GM06990 (cell line): ENCODE measurements at regions not wholly inside any gene's neighbourhood (a gene's known extent, or its start where the extent isn't known, plus 50 kb on each side); places are given as distances from the start of the nearest gene placed in this dataset.

Source experiments
- DNase-seq: peaks from one replicate; pipeline ENCODE4 v3.0.0-alpha.2; 2011; ENCODE audit not compliant: insufficient read length; ENCODE audit errors: extremely low read depth
- H3K27me3 ChIP-seq: replicated peaks from 2 replicates; pipeline ENCODE4 v1.6.0; 2011; ENCODE audit warnings: low read length; ENCODE audit not compliant: control insufficient read depth, insufficient read depth
- H3K36me3 ChIP-seq: 2 replicates; pipeline ENCODE4 v1.5.1; 2011; ENCODE audit warnings: low read length; ENCODE audit not compliant: control insufficient read depth, insufficient read depth
- H3K4me3 ChIP-seq: replicated peaks from 2 replicates; pipeline ENCODE4 v1.5.1; 2011; ENCODE audit warnings: low read depth, mild to moderate bottlenecking, control low read depth, low read length
- TF ChIP-seq, protein P1 (sequence below): IDR thresholded peaks from 2 replicates; pipeline ENCODE4 v1.5.1; 2011; ENCODE audit warnings: low read length, control low read depth, mild to moderate bottlenecking, inconsistent platforms; ENCODE audit not compliant: insufficient read depth, poor library complexity, severe bottlenecking

DNA sequence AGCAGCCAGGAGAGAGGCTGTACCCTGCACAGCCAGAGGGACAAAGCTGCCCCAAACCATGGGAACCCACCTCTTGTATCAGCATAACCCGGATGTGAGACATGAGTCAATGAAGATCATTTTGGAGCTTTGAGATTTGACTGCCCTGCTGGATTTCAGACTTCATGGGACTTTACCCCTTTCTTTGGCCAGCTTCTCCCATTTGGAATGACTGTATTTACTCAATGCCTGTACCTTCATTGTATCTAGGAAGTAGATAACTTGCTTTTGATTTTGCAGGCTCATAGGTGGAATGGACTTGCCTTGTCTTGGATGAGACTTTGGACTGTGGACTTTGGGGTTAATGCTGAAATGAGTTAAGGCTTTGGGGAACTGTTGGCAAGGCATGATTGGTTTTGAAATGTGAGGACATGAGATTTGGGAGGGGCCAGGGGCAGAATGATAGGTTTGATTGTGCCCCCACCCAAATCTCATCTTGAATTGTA is 616.2 kb downstream of the RWDD3 start:
- TF ChIP-seq, protein P1, sequence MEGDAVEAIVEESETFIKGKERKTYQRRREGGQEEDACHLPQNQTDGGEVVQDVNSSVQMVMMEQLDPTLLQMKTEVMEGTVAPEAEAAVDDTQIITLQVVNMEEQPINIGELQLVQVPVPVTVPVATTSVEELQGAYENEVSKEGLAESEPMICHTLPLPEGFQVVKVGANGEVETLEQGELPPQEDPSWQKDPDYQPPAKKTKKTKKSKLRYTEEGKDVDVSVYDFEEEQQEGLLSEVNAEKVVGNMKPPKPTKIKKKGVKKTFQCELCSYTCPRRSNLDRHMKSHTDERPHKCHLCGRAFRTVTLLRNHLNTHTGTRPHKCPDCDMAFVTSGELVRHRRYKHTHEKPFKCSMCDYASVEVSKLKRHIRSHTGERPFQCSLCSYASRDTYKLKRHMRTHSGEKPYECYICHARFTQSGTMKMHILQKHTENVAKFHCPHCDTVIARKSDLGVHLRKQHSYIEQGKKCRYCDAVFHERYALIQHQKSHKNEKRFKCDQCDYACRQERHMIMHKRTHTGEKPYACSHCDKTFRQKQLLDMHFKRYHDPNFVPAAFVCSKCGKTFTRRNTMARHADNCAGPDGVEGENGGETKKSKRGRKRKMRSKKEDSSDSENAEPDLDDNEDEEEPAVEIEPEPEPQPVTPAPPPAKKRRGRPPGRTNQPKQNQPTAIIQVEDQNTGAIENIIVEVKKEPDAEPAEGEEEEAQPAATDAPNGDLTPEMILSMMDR: no peak
- Histone ChIP-seq H3K27me3 (no peaks in the 10 kb centered on the region), H3K4me3 (no peak overlapping the region), H3K36me3 (no peaks in the 10 kb centered on the region)
- DNase-seq: no peak

GRCh38 chr1:95850763-95851162 is 616.8 kb downstream of the RWDD3 start:
- Histone ChIP-seq H3K4me3 (no peak overlapping the region), H3K36me3 (no peaks in the 10 kb centered on the region), H3K27me3 (no peaks in the 10 kb centered on the region)
- DNase-seq: no peak
- TF ChIP-seq, protein P1: no peak

- TF ChIP-seq, protein P1: no peak
- no peaks in the 10 kb centered on the region for H3K27me3 ChIP-seq
- no peak for DNase-seq
- no peak overlapping the region for H3K4me3 ChIP-seq
- no peaks in the 10 kb centered on the region for H3K36me3 ChIP-seq
These were observed 618.6 kb downstream of the RWDD3 start for GRCh38 chr1:95852483-95853070.

- DNase-seq: no peak
- Histone ChIP-seq H3K27me3 (no peaks in the 10 kb centered on the region), H3K36me3 (no peaks in the 10 kb centered on the region), H3K4me3 (no peak overlapping the region)
- TF ChIP-seq, protein P1: no peak
These were observed 620.4 kb downstream of the RWDD3 start for GRCh38 chr1:95854457-95854856.

DNA sequence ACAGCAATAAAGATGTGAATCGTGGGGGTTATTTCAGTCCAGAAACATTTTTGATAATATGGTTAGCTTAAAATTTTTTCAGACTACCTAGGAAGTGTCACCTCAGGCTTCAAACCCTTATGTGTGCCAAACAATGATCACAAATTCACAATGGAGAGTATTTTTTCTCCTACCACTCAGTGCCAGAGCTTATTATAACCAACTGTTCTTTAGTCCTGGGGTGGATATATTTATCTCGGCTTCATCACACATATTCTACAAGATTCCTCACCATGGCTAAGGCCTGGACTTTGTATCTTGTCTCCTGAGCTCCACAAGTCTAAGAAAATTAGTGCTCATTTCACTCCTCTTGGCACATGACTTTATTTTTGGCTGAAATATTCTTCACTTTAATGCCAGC is 629.1 kb downstream of the RWDD3 start:
- H3K4me3 ChIP-seq: no peak overlapping the region
- DNase-seq: no peak
- no peaks in the 10 kb centered on the region for H3K27me3 ChIP-seq
- H3K36me3 ChIP-seq: no peaks in the 10 kb centered on the region
- TF ChIP-seq, protein P1: no peak

DNA sequence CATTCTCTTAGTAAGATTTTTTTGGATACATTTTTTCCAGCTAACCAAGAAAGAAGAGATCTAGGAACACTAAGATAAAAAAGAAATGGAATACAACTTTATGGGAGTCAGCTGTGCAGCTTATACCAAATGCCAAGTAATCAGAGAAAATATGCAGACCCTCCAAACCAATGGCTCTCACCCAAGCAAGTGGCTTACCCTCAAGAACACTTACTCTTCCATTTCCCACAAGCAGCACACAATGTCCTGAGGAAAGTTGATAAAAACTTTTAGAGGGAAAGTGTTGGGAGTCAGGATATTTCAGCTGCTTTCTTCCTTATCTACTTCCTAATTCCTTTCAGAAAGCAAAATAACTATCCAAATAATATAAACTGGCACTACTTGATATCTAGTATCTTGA is 631.8 kb downstream of the RWDD3 start:
- H3K4me3 ChIP-seq: no peak overlapping the region
- H3K36me3 ChIP-seq: no peaks in the 10 kb centered on the region
- TF ChIP-seq, protein P1: no peak
- H3K27me3 ChIP-seq: no peaks in the 10 kb centered on the region
- DNase-seq: no peak
